COR-L47 (cell line): ENCODE measurements at regions not wholly inside any gene's neighbourhood (a gene's known extent, or its start where the extent isn't known, plus 50 kb on each side); places are given as distances from the start of the nearest gene placed in this dataset.
A peak's percentile ranks its signal among the peaks of the same experiment; 100 is the strongest.

Experiments used
- DNase-seq: peaks from one replicate; lab custom pipeline; 2025; lab: John Stamatoyannopoulos, UW

GRCh38 chr15:70199540-70200410 is 102.1 kb upstream of the TLE3 start:
- no peak for DNase-seq

GRCh38 chr15:70199124-70199482 is 101.4 kb upstream of the TLE3 start:
- no peak for DNase-seq

- DNase-seq, result no peak
Measured at GRCh38 chr15:70198441-70199123, 100.9 kb upstream of the TLE3 start.

GRCh38 chr15:70197945-70198361 is 100.2 kb upstream of the TLE3 start:
- DNase-seq, result no peak

GRCh38 chr15:70197318-70197944 is 99.7 kb upstream of the TLE3 start:
- no peak for DNase-seq

- DNase-seq, result peak; percentile 85
Measured at GRCh38 chr15:70196372-70197316, 98.9 kb upstream of the TLE3 start.

- DNase-seq, result no peak
Measured at GRCh38 chr15:70195587-70196305, 98.0 kb upstream of the TLE3 start.

GRCh38 chr15:70195171-70195570 is 97.5 kb upstream of the TLE3 start:
- DNase-seq, result no peak

GRCh38 chr15:70194266-70194665 is 96.5 kb upstream of the TLE3 start:
- DNase-seq, result no peak

GRCh38 chr15:70193734-70194133 is 96.0 kb upstream of the TLE3 start:
- DNase-seq, result no peak

GRCh38 chr15:70192490-70192889 is 94.8 kb upstream of the TLE3 start:
- DNase-seq, result no peak

- no peak for DNase-seq
Measured at GRCh38 chr15:70192041-70192440, 94.3 kb upstream of the TLE3 start.

GRCh38 chr15:70190965-70191364 is 93.2 kb upstream of the TLE3 start:
- no peak for DNase-seq

GRCh38 chr15:70189826-70190695 is 92.3 kb upstream of the TLE3 start:
- DNase-seq, result peak; percentile 53

GRCh38 chr15:70188286-70188685 is 90.6 kb upstream of the TLE3 start:
- no peak for DNase-seq

- no peak for DNase-seq
Measured at GRCh38 chr15:70187331-70187730, 89.6 kb upstream of the TLE3 start.

- DNase-seq, result no peak
Measured at GRCh38 chr15:70186152-70186551, 88.4 kb upstream of the TLE3 start.

GRCh38 chr15:70185251-70185711 is 87.6 kb upstream of the TLE3 start:
- DNase-seq, result no peak

- DNase-seq, result no peak
Measured at GRCh38 chr15:70182858-70183695, 85.4 kb upstream of the TLE3 start.
